Natural killer cell (primary cell): ENCODE measurements at regions not wholly inside any gene's neighbourhood (a gene's known extent, or its start where the extent isn't known, plus 50 kb on each side); places are given as distances from the start of the nearest gene placed in this dataset.

Experiments
- ATAC-seq, 3 donors: fragments of 150-1000 bp in 2 of 3; fragments of 200-7000 bp in 1 of 3; cut with Tn5 transposase; 1 replicate in 1 of 3; 2 replicates in 2 of 3; pipeline ENCODE4 v1.10.0; 2021; ENCODE audit warnings: mild to moderate bottlenecking in 2 of 3, moderate library complexity in 2 of 3
- DNase-seq, 2 donors: peaks; one replicate each; pipeline versions ENCODE4 v3.0.0 to v3.0.0-alpha.2; 2013 to 2021; ENCODE audit warnings: mixed read lengths in 1 of 2
- H3K27ac ChIP-seq: one replicate; pipeline ENCODE4 v1.5.1; 2013; ENCODE audit warnings: mild to moderate bottlenecking, low read length
- H3K27me3 ChIP-seq: one replicate; pipeline ENCODE4 v1.6.1; 2013; ENCODE audit warnings: low read length; ENCODE audit not compliant: control insufficient read depth, insufficient read depth
- H3K36me3 ChIP-seq: one replicate; pipeline ENCODE4 v1.6.1; 2013; ENCODE audit warnings: low read length; ENCODE audit not compliant: control insufficient read depth, insufficient read depth
- H3K4me1 ChIP-seq: one replicate; pipeline ENCODE4 v1.6.1; 2013; ENCODE audit warnings: low read length; ENCODE audit not compliant: control insufficient read depth, insufficient read depth
- H3K4me3 ChIP-seq: one replicate; pipeline ENCODE4 v1.5.1; 2013; ENCODE audit warnings: low read length
- H3K9me3 ChIP-seq: one replicate; pipeline ENCODE4 v1.6.1; 2013; ENCODE audit warnings: low read length; ENCODE audit not compliant: control insufficient read depth, insufficient read depth
- H3K27ac Mint-ChIP-seq, 2 donors: one replicate each; pipeline ENCODE4 v1.8.0; 2022; ENCODE audit warnings: mild to moderate bottlenecking in 2 of 2, mixed read lengths in 2 of 2, moderate library complexity in 1 of 2
- H3K27me3 Mint-ChIP-seq, 2 donors: one replicate each; pipeline ENCODE4 v1.8.0; 2022; ENCODE audit warnings: low read depth in 2 of 2, mixed read lengths in 2 of 2
- H3K36me3 Mint-ChIP-seq: one replicate; pipeline ENCODE4 v1.8.0; 2022; ENCODE audit warnings: mixed read lengths
- H3K4me1 Mint-ChIP-seq, 2 donors: one replicate each; pipeline ENCODE4 v1.8.0; 2022; ENCODE audit warnings: mixed read lengths in 2 of 2
- H3K4me3 Mint-ChIP-seq: one replicate; pipeline ENCODE4 v1.8.0; 2022; ENCODE audit warnings: mild to moderate bottlenecking, moderate library complexity, mixed read lengths
- H3K9me3 Mint-ChIP-seq, 2 donors: one replicate each; pipeline ENCODE4 v1.8.0; 2022; ENCODE audit warnings: mixed read lengths in 2 of 2
- WGBS: methylation state at CpG from one replicate; pipeline ENCODE4 v1.1.7; 2013; ENCODE audit warnings: missing lambda C conversion rate; ENCODE audit not compliant: insufficient coverage; 5-methylcytosine and 5-hydroxymethylcytosine counted together
- intact Hi-C: fragments of 100-400 bp; cut with micrococcal nuclease; formaldehyde crosslinking; loops from one replicate; pipeline ENCODE4 v1.14.2; 2022
- TF ChIP-seq, protein P1 (sequence below): fragments of 200-600 bp; IDR thresholded peaks from one replicate; pipeline ENCODE4 v1.8.0; 2022; ENCODE audit warnings: antibody characterized with exemption

GRCh38 chr2:208982831-208983230 lies 441.0 kb upstream of the MAP2 start:
- Mint-ChIP-seq H3K4me3 (no peak overlapping the region), H3K27me3 (no peaks in the 10 kb centered on the region), H3K27ac (no peak overlapping the region), H3K36me3 (no peaks in the 10 kb centered on the region), H3K4me1 (no peaks in the 10 kb centered on the region), H3K9me3 (peaks cover 6 to 10% of the 10 kb centered on the region in 2 donors)
- ATAC-seq, result no peak
- DNase-seq, result no peak
- Histone ChIP-seq H3K4me1 (no peaks in the 10 kb centered on the region), H3K27ac (no peak overlapping the region), H3K4me3 (no peak overlapping the region), H3K9me3 (no peaks in the 10 kb centered on the region), H3K27me3 (no peaks in the 10 kb centered on the region), H3K36me3 (no peaks in the 10 kb centered on the region)
- 94% methylated on average over 2 of the region's 3 CpGs for WGBS
- intact Hi-C loops, result no loop called here
- TF ChIP-seq, protein P1, sequence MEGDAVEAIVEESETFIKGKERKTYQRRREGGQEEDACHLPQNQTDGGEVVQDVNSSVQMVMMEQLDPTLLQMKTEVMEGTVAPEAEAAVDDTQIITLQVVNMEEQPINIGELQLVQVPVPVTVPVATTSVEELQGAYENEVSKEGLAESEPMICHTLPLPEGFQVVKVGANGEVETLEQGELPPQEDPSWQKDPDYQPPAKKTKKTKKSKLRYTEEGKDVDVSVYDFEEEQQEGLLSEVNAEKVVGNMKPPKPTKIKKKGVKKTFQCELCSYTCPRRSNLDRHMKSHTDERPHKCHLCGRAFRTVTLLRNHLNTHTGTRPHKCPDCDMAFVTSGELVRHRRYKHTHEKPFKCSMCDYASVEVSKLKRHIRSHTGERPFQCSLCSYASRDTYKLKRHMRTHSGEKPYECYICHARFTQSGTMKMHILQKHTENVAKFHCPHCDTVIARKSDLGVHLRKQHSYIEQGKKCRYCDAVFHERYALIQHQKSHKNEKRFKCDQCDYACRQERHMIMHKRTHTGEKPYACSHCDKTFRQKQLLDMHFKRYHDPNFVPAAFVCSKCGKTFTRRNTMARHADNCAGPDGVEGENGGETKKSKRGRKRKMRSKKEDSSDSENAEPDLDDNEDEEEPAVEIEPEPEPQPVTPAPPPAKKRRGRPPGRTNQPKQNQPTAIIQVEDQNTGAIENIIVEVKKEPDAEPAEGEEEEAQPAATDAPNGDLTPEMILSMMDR, result no peak

DNA sequence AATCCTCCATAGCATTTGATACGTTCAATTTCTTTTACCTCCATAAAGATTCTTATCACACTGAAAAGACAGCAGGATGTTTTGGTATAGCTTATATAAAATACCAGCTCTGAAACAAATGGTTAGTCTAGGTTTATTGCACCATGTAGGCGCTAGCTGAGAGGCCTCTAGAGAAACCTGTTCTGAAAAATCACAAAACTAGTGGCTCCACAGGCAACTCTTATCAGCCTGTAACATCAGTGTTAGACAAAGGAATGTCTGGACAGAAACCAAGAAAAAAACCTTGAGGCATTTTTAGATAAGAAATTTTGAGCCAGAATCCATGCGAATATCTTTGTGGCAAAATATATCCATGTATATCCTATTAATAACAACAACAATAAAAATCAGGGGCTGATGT lies 440.4 kb upstream of the MAP2 start:
- Mint-ChIP-seq H3K27ac (no peak overlapping the region), H3K4me3 (no peak overlapping the region), H3K36me3 (no peaks in the 10 kb centered on the region), H3K27me3 (no peaks in the 10 kb centered on the region), H3K4me1 (no peaks in the 10 kb centered on the region), H3K9me3 (peaks cover 12 to 17% of the 10 kb centered on the region in 2 donors)
- Histone ChIP-seq H3K36me3 (no peaks in the 10 kb centered on the region), H3K9me3 (no peaks in the 10 kb centered on the region), H3K4me3 (no peak overlapping the region), H3K27ac (no peak overlapping the region), H3K27me3 (no peaks in the 10 kb centered on the region), H3K4me1 (no peaks in the 10 kb centered on the region)
- intact Hi-C loops, result no loop called here
- TF ChIP-seq, protein P1, result no peak
- DNase-seq, result no peak
- ATAC-seq, result no peak
- WGBS, result 89% methylated on average over 1 of the region's 3 CpGs

GRCh38 chr2:208984376-208985090 lies 439.3 kb upstream of the MAP2 start:
- TF ChIP-seq, protein P1, result no peak
- H3K9me3 Mint-ChIP-seq, result peaks cover 13 to 16% of the 10 kb centered on the region in 2 donors
- H3K36me3 ChIP-seq, result no peaks in the 10 kb centered on the region
- H3K27ac ChIP-seq, result no peak overlapping the region
- no peak overlapping the region for H3K27ac Mint-ChIP-seq
- no peaks in the 10 kb centered on the region for H3K4me1 Mint-ChIP-seq
- H3K9me3 ChIP-seq, result peaks cover 3% of the 10 kb centered on the region
- H3K4me1 ChIP-seq, result no peaks in the 10 kb centered on the region
- no peaks in the 10 kb centered on the region for H3K27me3 ChIP-seq
- no peak for DNase-seq
- H3K4me3 ChIP-seq, result no peak overlapping the region
- no peaks in the 10 kb centered on the region for H3K27me3 Mint-ChIP-seq
- WGBS, result 84% methylated on average over 6 of the region's 6 CpGs
- H3K36me3 Mint-ChIP-seq, result no peaks in the 10 kb centered on the region
- H3K4me3 Mint-ChIP-seq, result no peak overlapping the region
- intact Hi-C loops, result no loop called here
- ATAC-seq, result no peak

DNA sequence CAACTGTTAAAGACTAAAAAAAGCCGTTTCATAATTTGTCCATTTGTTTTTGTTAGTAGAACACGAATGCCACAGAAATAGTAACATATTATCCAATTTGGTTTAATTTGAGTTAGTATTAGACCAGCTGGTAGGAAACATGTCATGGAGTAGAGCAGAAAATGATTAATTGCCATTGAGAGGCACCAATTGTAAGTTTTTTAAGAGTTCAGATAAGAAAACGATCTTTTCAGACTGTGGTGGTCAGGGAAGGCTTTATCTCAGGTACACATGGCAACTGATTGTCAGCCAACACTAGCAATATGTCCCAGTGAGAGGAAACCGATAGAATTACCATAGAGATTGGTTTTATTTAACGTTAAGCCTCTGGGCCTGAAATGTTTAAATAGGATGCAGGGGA lies 438.2 kb upstream of the MAP2 start:
- no peak overlapping the region for H3K4me3 Mint-ChIP-seq
- H3K27me3 ChIP-seq, result no peaks in the 10 kb centered on the region
- intact Hi-C loops, result no loop called here
- H3K27me3 Mint-ChIP-seq, result no peaks in the 10 kb centered on the region
- no peaks in the 10 kb centered on the region for H3K36me3 Mint-ChIP-seq
- peaks cover 15 to 21% of the 10 kb centered on the region in 2 donors for H3K9me3 Mint-ChIP-seq
- no peak overlapping the region for H3K27ac ChIP-seq
- no peaks in the 10 kb centered on the region for H3K36me3 ChIP-seq
- ATAC-seq (no peak), DNase-seq (no peak)
- no peak overlapping the region for H3K27ac Mint-ChIP-seq
- WGBS, result 9% methylated on average over 3 of the region's 5 CpGs
- H3K9me3 ChIP-seq, result peaks cover 3% of the 10 kb centered on the region
- no peaks in the 10 kb centered on the region for H3K4me1 ChIP-seq
- H3K4me3 ChIP-seq, result no peak overlapping the region
- TF ChIP-seq, protein P1, result no peak
- H3K4me1 Mint-ChIP-seq, result no peaks in the 10 kb centered on the region
